B cell (primary cell): ENCODE measurements at regions not wholly inside any gene's neighbourhood (a gene's known extent, or its start where the extent isn't known, plus 50 kb on each side); places are given as distances from the start of the nearest gene placed in this dataset.

Experiments used
- EZH2 ChIP-seq: IDR thresholded peaks from 2 replicates; pipeline ENCODE4 v1.6.1; 2012; ENCODE audit warnings: borderline replicate concordance, low read depth, mild to moderate bottlenecking, moderate library complexity, low read length; ENCODE audit not compliant: insufficient read depth, poor library complexity, severe bottlenecking
- TF ChIP-seq, protein P1 (sequence below): fragments of 200-600 bp; IDR thresholded peaks from one replicate; pipeline ENCODE4 v1.8.0; 2022; ENCODE audit warnings: antibody characterized with exemption, mild to moderate bottlenecking

- TF ChIP-seq, protein P1, sequence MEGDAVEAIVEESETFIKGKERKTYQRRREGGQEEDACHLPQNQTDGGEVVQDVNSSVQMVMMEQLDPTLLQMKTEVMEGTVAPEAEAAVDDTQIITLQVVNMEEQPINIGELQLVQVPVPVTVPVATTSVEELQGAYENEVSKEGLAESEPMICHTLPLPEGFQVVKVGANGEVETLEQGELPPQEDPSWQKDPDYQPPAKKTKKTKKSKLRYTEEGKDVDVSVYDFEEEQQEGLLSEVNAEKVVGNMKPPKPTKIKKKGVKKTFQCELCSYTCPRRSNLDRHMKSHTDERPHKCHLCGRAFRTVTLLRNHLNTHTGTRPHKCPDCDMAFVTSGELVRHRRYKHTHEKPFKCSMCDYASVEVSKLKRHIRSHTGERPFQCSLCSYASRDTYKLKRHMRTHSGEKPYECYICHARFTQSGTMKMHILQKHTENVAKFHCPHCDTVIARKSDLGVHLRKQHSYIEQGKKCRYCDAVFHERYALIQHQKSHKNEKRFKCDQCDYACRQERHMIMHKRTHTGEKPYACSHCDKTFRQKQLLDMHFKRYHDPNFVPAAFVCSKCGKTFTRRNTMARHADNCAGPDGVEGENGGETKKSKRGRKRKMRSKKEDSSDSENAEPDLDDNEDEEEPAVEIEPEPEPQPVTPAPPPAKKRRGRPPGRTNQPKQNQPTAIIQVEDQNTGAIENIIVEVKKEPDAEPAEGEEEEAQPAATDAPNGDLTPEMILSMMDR, result no peak
- TF ChIP-seq EZH2, result no peak
Observed at GRCh38 chr15:94882071-94882712, 650.8 kb downstream of the MCTP2 start.
